ENCODE measurements at regions not wholly inside any gene's neighbourhood (a gene's known extent, or its start where the extent isn't known, plus 50 kb on each side); places are given as distances from the start of the nearest gene placed in this dataset.
"Not testable (repeated sequence)": the region's sequence is repeated elsewhere in the genome, so short reads cannot be mapped to it uniquely, and the experiment has no call there.

- H3F3A ChIP-seq (ENCODE audit: insufficient read depth, low read length): no peaks in the 10 kb centered on the region
- H3K4me1 ChIP-seq (ENCODE audit: insufficient read depth, low read length, severe bottlenecking): no peaks in the 10 kb centered on the region
- no peaks in the 10 kb centered on the region for H4K20me1 ChIP-seq (ENCODE audit: insufficient read depth, low read length)
- H3K4me2 ChIP-seq (ENCODE audit: low read length): no peak overlapping the region
- H2AFZ ChIP-seq (ENCODE audit: low read length): no peak overlapping the region
- no peak overlapping the region for H3K27ac ChIP-seq (ENCODE audit: low read depth, low read length, poor library complexity, severe bottlenecking)
- no peaks in the 10 kb centered on the region for H3K36me3 ChIP-seq (ENCODE audit: insufficient read depth, low read length)
- H3K79me2 ChIP-seq (ENCODE audit: insufficient read depth, low read length): no peaks in the 10 kb centered on the region
- TF ChIP-seq CTCF (IDR thresholded peaks at IDR 0.05; ENCODE audit: low read length) (no peak), EZH2 (IDR thresholded peaks at IDR 0.05; ENCODE audit: borderline replicate concordance, low read length) (no peak)
- no peaks in the 10 kb centered on the region for H3K9me3 ChIP-seq (ENCODE audit: low read length)
- no peak overlapping the region for H3K4me3 ChIP-seq (ENCODE audit: low read depth, low read length, poor library complexity, severe bottlenecking)
- no peaks in the 10 kb centered on the region for H3K9me2 ChIP-seq (ENCODE audit: low read depth, low read length)
- H3K27me3 ChIP-seq (ENCODE audit: insufficient read depth, low read length): 0 out of 2 replicates have a peak, but pooled peaks cover 7% of the 10 kb centered on the region
- H3K9ac ChIP-seq (ENCODE audit: low read length): no peak overlapping the region
These were observed 92.0 kb downstream of the TTLL2 start for GRCh38 chr6:167416676-167417430.

- Histone ChIP-seq H3K36me3 (ENCODE audit: insufficient read depth, low read length) (no peaks in the 10 kb centered on the region), H3K27ac (ENCODE audit: low read depth, low read length, poor library complexity, severe bottlenecking) (no peak overlapping the region), H3K9ac (ENCODE audit: low read length) (no peak overlapping the region), H3K4me3 (ENCODE audit: low read depth, low read length, poor library complexity, severe bottlenecking) (no peak overlapping the region), H4K20me1 (ENCODE audit: insufficient read depth, low read length) (no peaks in the 10 kb centered on the region), H2AFZ (ENCODE audit: low read length) (no peak overlapping the region), H3K79me2 (ENCODE audit: insufficient read depth, low read length) (no peaks in the 10 kb centered on the region), H3F3A (ENCODE audit: insufficient read depth, low read length) (no peaks in the 10 kb centered on the region), H3K27me3 (ENCODE audit: insufficient read depth, low read length) (0 out of 2 replicates have a peak, but pooled peaks cover 6% of the 10 kb centered on the region), H3K4me1 (ENCODE audit: insufficient read depth, low read length, severe bottlenecking) (no peaks in the 10 kb centered on the region), H3K9me2 (ENCODE audit: low read depth, low read length) (no peaks in the 10 kb centered on the region), H3K9me3 (ENCODE audit: low read length) (no peaks in the 10 kb centered on the region), H3K4me2 (ENCODE audit: low read length) (no peak overlapping the region)
- TF ChIP-seq EZH2 (IDR thresholded peaks at IDR 0.05; ENCODE audit: borderline replicate concordance, low read length): no peak
- TF ChIP-seq CTCF (IDR thresholded peaks at IDR 0.05; ENCODE audit: low read length): no peak
These were observed 95.3 kb downstream of the TTLL2 start for GRCh38 chr6:167420177-167420576.

- H3K4me1 ChIP-seq (ENCODE audit: insufficient read depth, low read length, severe bottlenecking): no peaks in the 10 kb centered on the region
- TF ChIP-seq EZH2 (IDR thresholded peaks at IDR 0.05; ENCODE audit: borderline replicate concordance, low read length) (no peak), CTCF (IDR thresholded peaks at IDR 0.05; ENCODE audit: low read length) (no peak)
- H3F3A ChIP-seq (ENCODE audit: insufficient read depth, low read length): no peaks in the 10 kb centered on the region
These were observed 96.2 kb downstream of the TTLL2 start for GRCh38 chr6:167420858-167421766.

GRCh38 chr6:167421944-167422343, 97.1 kb downstream of the TTLL2 start:
- not testable (repeated sequence) for H3K9me3 ChIP-seq (ENCODE audit: low read length); H3K79me2 ChIP-seq (ENCODE audit: insufficient read depth, low read length); H3K9ac ChIP-seq (ENCODE audit: low read length); H3K36me3 ChIP-seq (ENCODE audit: insufficient read depth, low read length); H2AFZ ChIP-seq (ENCODE audit: low read length); H3K4me1 ChIP-seq (ENCODE audit: insufficient read depth, low read length, severe bottlenecking); H3F3A ChIP-seq (ENCODE audit: insufficient read depth, low read length); H4K20me1 ChIP-seq (ENCODE audit: insufficient read depth, low read length); H3K4me3 ChIP-seq (ENCODE audit: low read depth, low read length, poor library complexity, severe bottlenecking); H3K9me2 ChIP-seq (ENCODE audit: low read depth, low read length); H3K27me3 ChIP-seq (ENCODE audit: insufficient read depth, low read length); H3K4me2 ChIP-seq (ENCODE audit: low read length); H3K27ac ChIP-seq (ENCODE audit: low read depth, low read length, poor library complexity, severe bottlenecking)

More at GRCh38 chr6:167420858-167421766, 96.2 kb downstream of the TTLL2 start:
- no peaks in the 10 kb centered on the region for H3K79me2 ChIP-seq (ENCODE audit: insufficient read depth, low read length)
- H3K36me3 ChIP-seq (ENCODE audit: insufficient read depth, low read length): no peaks in the 10 kb centered on the region
- no peaks in the 10 kb centered on the region for H3K9me2 ChIP-seq (ENCODE audit: low read depth, low read length)
- no peak overlapping the region for H3K4me3 ChIP-seq (ENCODE audit: low read depth, low read length, poor library complexity, severe bottlenecking)
- H3K9ac ChIP-seq (ENCODE audit: low read length): no peak overlapping the region
- no peak overlapping the region for H3K27ac ChIP-seq (ENCODE audit: low read depth, low read length, poor library complexity, severe bottlenecking)
- H2AFZ ChIP-seq (ENCODE audit: low read length): no peak overlapping the region
- H3K9me3 ChIP-seq (ENCODE audit: low read length): no peaks in the 10 kb centered on the region
- H4K20me1 ChIP-seq (ENCODE audit: insufficient read depth, low read length): no peaks in the 10 kb centered on the region
- H3K4me2 ChIP-seq (ENCODE audit: low read length): no peak overlapping the region
- H3K27me3 ChIP-seq (ENCODE audit: insufficient read depth, low read length): no peaks in the 10 kb centered on the region

All from OCI-LY1 (cell line).